LHCN-M2 (cell line): ENCODE measurements at regions not wholly inside any gene's neighbourhood (a gene's known extent, or its start where the extent isn't known, plus 50 kb on each side); places are given as distances from the start of the nearest gene placed in this dataset.

ENCODE experiments used
- DNase-seq: peaks from one replicate; pipeline ENCODE4 v3.0.0-alpha.2; 2012; ENCODE audit warnings: low read depth

- no peak for DNase-seq
These were observed 152.8 kb upstream of the PARP11 start for GRCh38 chr12:4026020-4026358.

DNA sequence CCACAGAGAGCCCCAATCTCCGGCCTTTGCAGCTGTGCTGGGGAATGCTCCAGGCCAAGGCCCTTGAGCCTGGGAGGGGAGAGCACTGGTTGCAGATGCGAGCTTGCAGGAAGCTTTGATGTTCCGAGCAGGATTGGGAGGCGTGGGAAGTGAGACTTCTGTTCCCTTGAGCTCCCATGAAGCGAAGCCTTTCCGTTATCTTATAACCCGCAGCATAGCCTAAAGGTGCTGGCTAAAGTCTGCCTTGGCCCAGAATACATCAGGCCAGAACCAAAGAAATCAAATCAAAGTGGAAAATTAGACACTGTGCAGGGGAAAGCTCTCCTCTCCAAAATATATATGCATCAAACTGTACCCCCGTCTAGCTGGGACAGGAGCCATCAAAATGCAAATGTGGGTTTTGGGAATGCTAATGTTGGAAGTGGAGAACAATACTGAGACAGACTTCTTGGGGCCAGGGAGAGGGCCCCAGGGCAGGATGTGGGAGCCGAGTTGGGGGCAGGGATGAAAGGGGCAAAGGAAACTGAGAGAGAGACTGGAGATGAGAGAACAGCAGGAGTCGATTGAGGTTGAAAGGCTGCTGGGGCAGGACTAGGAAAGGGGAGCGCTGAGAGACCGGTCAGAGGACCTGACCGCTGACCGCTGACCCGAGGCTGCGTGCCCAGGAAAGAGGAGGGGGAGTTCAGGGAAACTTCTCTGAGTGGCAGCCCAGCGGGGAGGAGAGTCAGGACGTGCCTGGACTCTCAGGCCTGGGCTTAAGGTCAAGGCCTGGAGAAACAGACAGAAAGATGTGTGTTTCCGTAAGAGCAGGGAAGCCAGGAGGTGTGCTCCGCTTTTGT, 152.2 kb upstream of the PARP11 start:
- DNase-seq: no peak

DNA sequence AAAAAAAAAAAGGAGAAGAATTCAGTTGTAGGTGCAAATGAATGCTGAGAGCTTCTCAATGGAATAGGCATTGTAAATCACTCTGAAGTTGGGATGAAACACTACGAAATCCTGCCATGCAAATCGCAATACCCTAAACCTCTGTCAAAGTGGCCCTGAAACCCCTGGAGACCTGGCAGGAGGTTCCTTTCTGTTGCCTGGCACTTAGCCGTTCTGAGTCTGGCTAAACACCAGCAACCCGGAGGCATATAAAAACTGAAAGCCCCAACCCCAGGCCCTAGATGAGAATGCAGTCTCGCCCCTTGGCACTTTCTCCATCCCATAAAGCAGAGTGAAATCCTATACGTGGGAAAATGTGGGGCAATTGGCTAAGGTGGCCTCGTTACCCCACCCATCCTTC, 151.5 kb upstream of the PARP11 start:
- DNase-seq: no peak

- no peak for DNase-seq
These were observed 142.3 kb upstream of the PARP11 start for GRCh38 chr12:4015225-4016091.

- DNase-seq: no peak
These were observed 141.6 kb upstream of the PARP11 start for GRCh38 chr12:4014858-4015224.

GRCh38 chr12:4014444-4014843, 141.2 kb upstream of the PARP11 start:
- DNase-seq: no peak

DNA sequence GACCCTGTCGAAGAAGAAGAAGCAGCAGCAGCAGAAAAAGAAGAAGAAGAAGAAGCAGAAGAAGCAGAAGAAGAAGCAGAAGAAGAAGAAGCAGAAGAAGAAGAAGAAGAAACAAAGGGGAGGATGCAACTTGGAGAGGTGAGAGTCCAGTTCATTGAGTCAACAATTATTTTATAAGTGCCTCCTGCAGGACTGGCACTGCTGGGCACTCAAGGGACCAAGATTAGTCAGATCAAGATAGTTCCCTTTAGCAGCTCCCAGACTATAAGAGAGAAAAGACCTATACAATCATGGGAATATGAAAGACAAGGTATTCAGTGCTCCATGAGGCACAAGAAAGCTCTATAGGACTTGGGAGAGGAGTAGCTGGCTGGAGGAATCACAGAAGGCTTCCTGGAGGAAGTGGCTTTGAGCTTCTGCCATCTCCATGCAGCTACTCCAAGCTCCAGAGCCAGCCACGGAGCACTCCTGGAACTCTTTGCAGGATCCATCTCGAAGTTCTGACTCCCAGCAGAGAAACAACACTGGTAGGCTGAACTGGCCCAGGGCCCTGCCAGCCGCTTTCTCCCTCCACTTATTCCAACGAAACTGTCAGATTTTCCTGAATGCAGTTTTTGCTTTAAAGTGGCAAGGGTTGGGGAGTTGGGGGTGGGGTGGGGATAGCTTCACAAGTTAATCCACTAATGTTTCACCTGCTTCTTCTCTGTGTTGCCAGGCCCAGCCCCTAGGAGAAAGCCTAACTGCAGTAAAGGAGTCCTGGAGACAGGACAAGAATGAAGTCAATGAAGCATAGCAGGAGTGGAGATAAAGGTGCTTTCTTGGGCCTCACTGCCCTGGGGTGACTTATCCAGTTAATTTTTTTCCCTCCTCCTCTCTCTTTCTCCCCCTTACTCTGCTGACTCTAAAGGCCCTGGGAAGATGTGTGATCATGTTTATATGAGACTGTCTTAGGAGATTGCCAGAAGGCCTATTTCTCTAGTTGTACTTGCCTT, 140.1 kb upstream of the PARP11 start:
- DNase-seq: no peak

DNA sequence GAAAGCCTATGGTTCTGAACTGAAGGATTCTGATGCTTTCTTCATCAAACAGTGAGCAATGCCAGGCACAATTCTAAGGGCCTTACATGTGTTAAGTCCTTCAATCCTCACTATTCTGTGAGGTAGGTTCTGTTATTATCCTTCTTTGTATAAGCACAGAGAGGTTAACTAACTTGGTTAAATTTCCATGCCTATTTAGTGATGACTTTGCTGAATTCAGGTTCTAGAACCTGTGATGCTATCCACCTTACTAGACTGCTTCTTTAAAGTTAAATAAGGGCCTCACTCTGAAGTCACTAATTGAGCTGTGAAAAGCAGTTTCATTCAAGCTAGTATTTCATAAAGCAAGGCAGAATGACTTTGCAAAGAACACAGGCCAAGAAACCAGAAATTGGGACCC, 138.9 kb upstream of the PARP11 start:
- DNase-seq: no peak

DNA sequence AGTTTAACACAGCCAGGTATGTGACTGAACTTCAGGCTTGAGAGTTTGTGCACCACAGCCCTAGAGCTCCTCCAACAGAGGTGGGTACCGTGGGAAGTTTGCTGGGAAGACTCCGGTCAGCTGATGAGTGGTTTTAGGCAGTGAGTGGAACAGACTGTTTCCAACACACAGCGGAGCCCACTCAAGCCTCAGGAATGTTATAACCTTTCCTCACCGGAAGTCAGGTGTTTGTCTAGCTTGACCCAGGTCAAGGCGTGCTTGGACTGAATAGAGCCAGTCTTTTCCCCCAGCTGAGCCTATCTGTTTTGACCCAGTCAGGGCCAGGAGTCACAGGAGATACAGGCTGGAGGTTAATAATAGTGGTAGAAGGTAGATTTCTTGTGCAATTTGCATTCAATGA, 138.4 kb upstream of the PARP11 start:
- no peak for DNase-seq

DNA sequence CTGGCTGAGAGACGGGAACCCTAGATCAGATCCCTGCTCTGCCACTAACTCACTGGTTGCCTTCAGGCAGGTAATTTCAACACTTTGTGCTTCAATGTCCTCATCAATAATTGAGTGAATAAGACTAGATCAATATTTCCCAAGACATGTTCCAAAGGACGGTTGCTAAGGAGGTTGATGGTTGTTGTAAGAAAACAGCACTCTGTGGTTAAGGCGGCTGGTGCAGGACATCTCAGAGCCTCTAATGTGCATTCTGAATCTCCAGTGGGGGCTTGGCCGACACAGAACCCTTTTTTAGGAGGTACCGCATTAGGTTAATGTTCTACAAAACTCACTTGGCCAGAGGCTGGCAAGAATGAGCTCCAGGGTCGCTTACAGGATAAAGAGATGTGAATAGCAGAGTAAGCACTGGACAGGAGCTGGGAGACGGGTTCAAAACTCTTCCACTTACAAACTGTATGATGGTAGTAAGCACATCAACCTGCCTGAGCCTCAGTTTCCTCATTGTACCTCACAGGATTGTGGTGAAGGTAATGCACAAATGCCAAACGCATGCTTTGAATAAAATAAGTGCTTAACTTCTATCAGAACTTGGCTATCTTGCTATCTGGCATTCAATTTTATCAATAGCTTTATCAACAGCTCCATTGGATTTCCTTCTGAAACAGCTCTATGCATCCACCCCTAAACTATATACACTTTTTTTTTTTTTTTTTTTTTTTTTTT, 136.9 kb upstream of the PARP11 start:
- no peak for DNase-seq

- no peak for DNase-seq
These were observed 133.5 kb upstream of the PARP11 start for GRCh38 chr12:4006743-4007142.

- DNase-seq: no peak
These were observed 132.7 kb upstream of the PARP11 start for GRCh38 chr12:4005851-4006430.

- no peak for DNase-seq
These were observed 130.4 kb upstream of the PARP11 start for GRCh38 chr12:4003576-4003975.

DNA sequence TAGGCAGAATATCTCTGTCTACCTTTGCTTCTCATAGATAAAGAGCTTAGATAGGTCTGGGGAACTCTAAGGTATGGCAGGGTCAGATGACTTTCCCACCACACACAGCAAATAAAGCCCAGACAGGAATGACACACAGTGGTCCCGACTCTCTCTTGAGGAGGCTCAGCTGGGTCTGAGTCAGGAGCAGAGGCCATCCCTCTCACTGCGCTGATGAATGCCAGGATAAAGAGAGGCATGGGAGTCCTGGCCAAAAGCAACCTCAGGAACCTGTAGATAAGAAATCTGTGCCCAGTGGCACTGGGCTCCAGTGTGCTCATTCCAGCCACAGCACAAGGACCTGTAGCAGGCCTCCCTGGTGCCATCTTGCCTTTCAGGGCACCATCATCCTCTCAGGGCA, 129.4 kb upstream of the PARP11 start:
- DNase-seq: no peak

DNA sequence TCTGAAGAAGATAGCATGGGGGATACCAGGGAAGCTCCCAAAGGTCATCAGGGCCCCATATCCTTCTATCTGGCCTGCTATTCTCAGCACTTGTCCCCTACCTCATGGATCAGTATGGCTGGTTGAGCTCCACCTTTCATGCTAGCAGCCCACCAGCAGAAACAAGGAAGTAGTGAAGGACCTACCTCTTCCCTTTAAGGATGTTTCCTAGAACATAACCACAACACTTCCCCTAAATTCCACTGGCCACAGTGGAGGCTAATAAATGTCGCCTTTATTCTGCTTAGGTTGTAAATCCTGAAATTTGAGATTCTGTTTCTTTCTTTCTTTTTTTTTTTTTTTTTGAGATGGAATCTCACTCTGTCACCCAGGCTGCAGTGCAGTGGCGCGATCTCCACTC, 128.6 kb upstream of the PARP11 start:
- no peak for DNase-seq

GRCh38 chr12:4001031-4001430, 127.8 kb upstream of the PARP11 start:
- no peak for DNase-seq

DNA sequence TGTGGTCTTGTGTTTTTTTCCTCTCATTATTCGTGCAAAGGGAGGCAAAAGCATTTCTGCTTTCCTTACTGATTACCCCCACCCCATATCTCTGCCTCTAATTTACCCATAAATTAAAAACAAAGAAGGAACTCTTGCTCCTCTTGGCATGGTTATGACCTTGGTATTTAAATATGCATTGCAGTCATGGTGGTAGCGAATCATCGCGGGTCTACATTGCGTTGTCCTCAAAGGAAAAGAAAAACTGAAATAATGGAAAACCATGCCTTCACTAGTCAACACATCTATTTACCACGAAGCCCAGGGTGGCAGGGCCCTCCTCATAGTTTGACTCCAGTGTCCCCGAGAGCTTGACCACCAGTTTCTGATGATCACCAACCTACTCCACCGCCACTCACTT, 126.7 kb upstream of the PARP11 start:
- DNase-seq: no peak

DNA sequence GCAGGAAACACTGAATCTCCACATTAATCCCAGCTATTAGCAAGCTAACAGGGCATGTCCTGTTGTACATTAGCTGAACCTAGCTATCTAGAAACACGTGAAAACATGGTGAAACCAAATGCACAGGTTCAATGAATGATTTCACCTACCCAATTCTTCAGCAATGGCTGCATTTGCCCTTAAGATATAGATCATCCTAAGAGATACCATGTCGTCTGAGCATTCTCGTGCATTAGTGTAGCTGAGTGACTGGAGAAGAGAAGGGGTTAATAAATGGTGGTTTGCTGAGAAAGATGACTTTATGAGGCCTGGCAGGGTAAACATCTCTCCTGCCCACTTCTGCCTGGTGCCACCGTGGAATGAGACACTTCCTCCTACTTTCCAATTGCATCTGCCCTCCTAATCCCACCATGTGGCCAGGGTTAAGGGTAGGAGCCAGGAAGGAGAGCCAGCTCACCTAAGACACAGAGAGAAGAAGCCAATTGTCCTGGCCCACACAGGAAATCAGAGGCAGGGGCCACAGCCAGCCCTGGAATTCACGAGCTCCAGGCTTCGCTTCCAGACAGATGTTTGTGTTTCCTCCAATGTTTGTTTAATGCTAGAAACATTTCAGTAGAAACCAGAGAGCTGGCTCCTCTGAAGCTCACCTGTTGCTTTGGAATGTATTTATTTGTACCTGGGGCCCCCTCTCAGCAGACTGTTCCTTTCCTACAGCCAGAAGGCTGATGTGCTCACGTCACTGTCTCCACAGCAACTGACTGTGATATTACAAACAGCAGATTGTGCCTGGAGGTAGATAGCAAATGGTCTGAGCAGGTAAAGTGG, 126.0 kb upstream of the PARP11 start:
- no peak for DNase-seq

GRCh38 chr12:3998397-3998796, 125.2 kb upstream of the PARP11 start:
- DNase-seq: no peak

- no peak for DNase-seq
These were observed 123.1 kb upstream of the PARP11 start for GRCh38 chr12:3996322-3996721.
